ENCODE measurements at regions not wholly inside any gene's neighbourhood (a gene's known extent, or its start where the extent isn't known, plus 50 kb on each side); places are given as distances from the start of the nearest gene placed in this dataset.

DNA sequence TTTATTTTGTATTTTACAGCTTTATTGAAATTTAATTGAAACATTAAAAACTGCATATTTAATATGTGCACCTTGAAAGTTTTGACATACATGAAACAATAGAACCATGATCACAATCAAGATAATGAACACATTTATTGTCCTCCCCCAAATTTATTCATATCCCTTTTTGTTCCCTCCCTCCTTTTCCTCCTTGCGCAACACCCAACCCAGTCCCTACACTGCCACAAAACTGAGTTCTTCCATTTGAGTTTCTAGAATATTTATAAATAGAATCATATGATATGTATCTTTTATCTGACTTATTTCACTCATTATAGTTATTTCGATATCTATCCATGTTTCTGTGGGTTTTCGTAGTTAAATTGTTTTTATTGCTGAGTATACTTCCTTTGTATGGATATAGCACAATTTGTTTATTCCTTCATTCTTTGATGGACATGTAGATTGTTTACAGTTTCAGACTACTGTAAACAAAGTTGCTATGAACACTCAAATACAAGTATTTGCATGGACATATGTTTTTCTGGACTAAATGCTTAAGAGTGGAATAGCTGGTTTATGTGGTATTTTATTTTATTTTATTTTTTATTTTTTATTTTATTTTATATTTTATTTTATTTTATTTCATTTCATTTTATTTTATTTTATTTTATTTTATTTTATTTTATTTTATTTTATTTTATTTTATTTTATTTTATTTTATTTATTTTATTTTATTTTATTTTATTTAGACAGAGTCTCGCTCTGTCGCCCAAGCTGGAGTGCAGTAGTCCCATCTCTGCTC, 359.1 kb downstream of the SLC6A15 start:
- H3K4me1 Mint-ChIP-seq (ENCODE audit: low read depth), result no peaks in the 10 kb centered on the region
- no peak for ATAC-seq (ENCODE audit: poor library complexity)
- H3K27me3 ChIP-seq (ENCODE audit: control insufficient read depth in 1 of 2, insufficient read depth in 2 of 2, low read length in 2 of 2), result no peaks in the 10 kb centered on the region
- no peak for DNase-seq
- H3K9me3 Mint-ChIP-seq, result no peaks in the 10 kb centered on the region
- POLR2A ChIA-PET, result no interaction called here
- CTCF ChIA-PET, result no interaction called here
- H3K4me3 ChIP-seq (ENCODE audit: low read length), result no peak overlapping the region
- no peaks in the 10 kb centered on the region for H3K27me3 Mint-ChIP-seq
- TF ChIP-seq CTCF (IDR thresholded peaks at IDR 0.05), result no peak
- H3K36me3 ChIP-seq (ENCODE audit: insufficient read depth, low read length), result no peaks in the 10 kb centered on the region
- H3K4me1 ChIP-seq (ENCODE audit: insufficient read depth, low read length), result no peaks in the 10 kb centered on the region
- intact Hi-C loops (cut with DNase I, micrococcal nuclease), result no loop called here
- H3K9me3 ChIP-seq (ENCODE audit: control insufficient read depth in 1 of 2, insufficient read depth in 1 of 2, low read length in 2 of 2), result no peaks in the 10 kb centered on the region
- no peaks in the 10 kb centered on the region for H3K36me3 Mint-ChIP-seq (ENCODE audit: low read depth)
- H3K27ac Mint-ChIP-seq, result no peak overlapping the region
- no peak overlapping the region for H3K27ac ChIP-seq (ENCODE audit: low read depth in 1 of 2, low read length in 2 of 2)
- no peak overlapping the region for H3K4me3 Mint-ChIP-seq

DNA sequence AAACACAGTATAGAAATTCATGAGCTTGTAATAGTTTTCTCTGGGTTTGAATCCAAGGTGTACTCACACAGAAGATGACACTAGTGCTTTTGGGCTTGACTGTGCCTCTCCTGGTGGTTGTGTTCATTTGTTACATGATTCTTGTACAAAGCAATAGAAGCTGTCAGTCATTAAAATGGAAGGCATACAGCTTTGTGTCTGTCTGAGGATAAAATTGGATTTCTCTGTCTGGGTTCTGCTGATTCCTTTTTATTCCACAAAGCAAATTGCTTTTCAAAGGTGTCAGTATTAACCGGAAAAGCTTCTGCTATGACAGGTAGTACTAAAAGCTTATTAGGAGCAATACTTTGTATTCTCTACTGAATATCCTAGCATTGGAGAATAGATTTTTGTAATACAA, 361.2 kb downstream of the SLC6A15 start:
- no peaks in the 10 kb centered on the region for H3K36me3 Mint-ChIP-seq (ENCODE audit: low read depth)
- H3K27me3 ChIP-seq (ENCODE audit: control insufficient read depth in 1 of 2, insufficient read depth in 2 of 2, low read length in 2 of 2), result no peaks in the 10 kb centered on the region
- H3K27me3 Mint-ChIP-seq, result no peaks in the 10 kb centered on the region
- no peaks in the 10 kb centered on the region for H3K36me3 ChIP-seq (ENCODE audit: insufficient read depth, low read length)
- intact Hi-C loops (cut with DNase I, micrococcal nuclease), result no loop called here
- H3K9me3 ChIP-seq (ENCODE audit: control insufficient read depth in 1 of 2, insufficient read depth in 1 of 2, low read length in 2 of 2), result peaks cover 0 to under 1% of the 10 kb centered on the region in 2 experiments
- no peaks in the 10 kb centered on the region for H3K4me1 Mint-ChIP-seq (ENCODE audit: low read depth)
- ChIA-PET CTCF (no interaction called here), POLR2A (no interaction called here)
- H3K4me1 ChIP-seq (ENCODE audit: insufficient read depth, low read length), result no peaks in the 10 kb centered on the region
- no peak overlapping the region for H3K4me3 ChIP-seq (ENCODE audit: low read length)
- DNase-seq (no peak), ATAC-seq (ENCODE audit: poor library complexity) (no peak)
- H3K4me3 Mint-ChIP-seq, result no peak overlapping the region
- TF ChIP-seq CTCF (IDR thresholded peaks at IDR 0.05), result no peak
- H3K9me3 Mint-ChIP-seq, result peaks cover 4% of the 10 kb centered on the region
- H3K27ac ChIP-seq (ENCODE audit: low read depth in 1 of 2, low read length in 2 of 2), result no peak overlapping the region
- no peak overlapping the region for H3K27ac Mint-ChIP-seq

DNA sequence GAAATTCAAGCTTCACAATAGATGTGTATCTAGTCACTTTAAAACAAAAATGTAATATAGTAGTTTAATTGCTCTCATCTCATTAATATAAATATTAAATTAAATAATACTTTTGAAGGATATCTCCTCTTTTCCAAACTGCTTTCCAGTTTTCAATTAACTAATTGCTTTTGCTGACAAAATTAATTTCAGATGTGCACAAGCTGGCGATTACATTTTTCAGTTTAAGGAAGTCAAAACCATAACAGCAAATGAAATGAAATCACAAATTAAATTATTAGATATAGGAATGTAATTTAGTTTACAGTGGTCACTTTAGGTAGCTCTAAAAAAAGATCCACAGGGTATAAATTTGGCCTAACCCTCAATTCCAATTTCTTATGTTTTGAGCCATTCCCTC, 362.1 kb downstream of the SLC6A15 start:
- H3K27ac Mint-ChIP-seq, result no peak overlapping the region
- Histone ChIP-seq H3K27me3 (ENCODE audit: control insufficient read depth in 1 of 2, insufficient read depth in 2 of 2, low read length in 2 of 2) (no peaks in the 10 kb centered on the region), H3K27ac (ENCODE audit: low read depth in 1 of 2, low read length in 2 of 2) (no peak overlapping the region), H3K4me3 (ENCODE audit: low read length) (no peak overlapping the region), H3K9me3 (ENCODE audit: control insufficient read depth in 1 of 2, insufficient read depth in 1 of 2, low read length in 2 of 2) (peaks cover 0 to 4% of the 10 kb centered on the region in 2 experiments), H3K36me3 (ENCODE audit: insufficient read depth, low read length) (no peaks in the 10 kb centered on the region), H3K4me1 (ENCODE audit: insufficient read depth, low read length) (no peaks in the 10 kb centered on the region)
- ChIA-PET POLR2A (no interaction called here), CTCF (no interaction called here)
- H3K9me3 Mint-ChIP-seq, result peaks cover 4% of the 10 kb centered on the region
- no peaks in the 10 kb centered on the region for H3K27me3 Mint-ChIP-seq
- no peaks in the 10 kb centered on the region for H3K36me3 Mint-ChIP-seq (ENCODE audit: low read depth)
- intact Hi-C loops (cut with DNase I, micrococcal nuclease), result no loop called here
- no peak for TF ChIP-seq CTCF (IDR thresholded peaks at IDR 0.05)
- H3K4me1 Mint-ChIP-seq (ENCODE audit: low read depth), result no peaks in the 10 kb centered on the region
- no peak for DNase-seq
- H3K4me3 Mint-ChIP-seq, result no peak overlapping the region
- no peak for ATAC-seq (ENCODE audit: poor library complexity)

Measured in CD4-positive, alpha-beta T cell (primary cell).